ENCODE measurements at regions not wholly inside any gene's neighbourhood (a gene's known extent, or its start where the extent isn't known, plus 50 kb on each side); places are given as distances from the start of the nearest gene placed in this dataset.
"Not testable (repeated sequence)": the region's sequence is repeated elsewhere in the genome, so short reads cannot be mapped to it uniquely, and the experiment has no call there.

GRCh38 chr5:98364549-98364948 lies 408.9 kb upstream of the RGMB start:
- no peak for DNase-seq (ENCODE audit: low read depth)

GRCh38 chr5:98365126-98365525 lies 408.3 kb upstream of the RGMB start:
- no peak for DNase-seq (ENCODE audit: low read depth)

GRCh38 chr5:98368141-98368540 lies 405.3 kb upstream of the RGMB start:
- DNase-seq (ENCODE audit: low read depth), result no peak

GRCh38 chr5:98372351-98372750 lies 401.1 kb upstream of the RGMB start:
- no peak for DNase-seq (ENCODE audit: low read depth)

GRCh38 chr5:98391921-98392625 lies 381.4 kb upstream of the RGMB start:
- no peak for DNase-seq (ENCODE audit: low read depth)

- not testable (repeated sequence) for DNase-seq (ENCODE audit: low read depth)
Measured at GRCh38 chr5:98393205-98393604, 380.3 kb upstream of the RGMB start.

- no peak for DNase-seq (ENCODE audit: low read depth)
Measured at GRCh38 chr5:98397081-98397480, 376.4 kb upstream of the RGMB start.

GRCh38 chr5:98398465-98398864 lies 375.0 kb upstream of the RGMB start:
- DNase-seq (ENCODE audit: low read depth), result no peak

GRCh38 chr5:98401656-98402055 lies 371.8 kb upstream of the RGMB start:
- DNase-seq (ENCODE audit: low read depth), result no peak

DNA sequence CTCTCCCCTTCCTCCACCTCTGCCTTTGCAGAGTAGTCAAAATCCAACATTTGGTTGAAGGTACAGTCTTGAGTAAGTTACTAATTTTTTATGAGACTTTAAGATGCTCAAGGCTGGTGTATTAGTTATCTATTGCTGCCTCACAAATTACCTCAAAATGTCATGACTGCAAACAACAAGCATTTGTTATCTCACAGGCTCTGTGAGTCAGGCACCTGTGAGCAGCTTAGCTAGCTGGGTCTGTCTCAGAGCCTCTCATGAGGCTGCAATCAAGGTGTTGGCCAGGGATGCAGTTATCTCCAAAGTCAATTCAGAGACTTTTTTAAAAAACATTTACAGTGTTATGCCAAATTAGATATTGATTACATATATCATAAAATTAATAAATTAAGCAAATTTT lies 371.3 kb upstream of the RGMB start:
- DNase-seq (ENCODE audit: low read depth), result no peak

DNA sequence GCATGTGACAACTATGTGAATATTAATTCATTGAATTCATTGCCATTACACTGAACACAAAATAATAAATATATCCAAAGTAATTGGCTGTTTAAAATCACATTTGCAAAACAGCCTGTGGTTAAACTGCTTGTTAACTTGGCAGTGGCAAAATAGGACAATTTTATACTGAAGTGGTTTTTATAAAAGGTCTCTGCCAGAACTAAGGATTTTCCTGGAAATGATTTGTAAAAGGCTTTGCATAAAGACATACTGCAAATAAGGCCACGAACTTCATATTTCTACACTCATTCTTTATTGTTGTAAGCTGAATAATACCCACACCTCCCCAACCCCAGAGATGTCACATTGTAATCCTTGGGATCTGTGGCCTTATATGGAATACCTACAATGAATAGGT lies 370.3 kb upstream of the RGMB start:
- no peak for DNase-seq (ENCODE audit: low read depth)

- DNase-seq (ENCODE audit: low read depth), result peak; percentile 95
Measured at GRCh38 chr5:98414938-98415337, 358.5 kb upstream of the RGMB start.

- no peak for DNase-seq (ENCODE audit: low read depth)
Measured at GRCh38 chr5:98415663-98416062, 357.8 kb upstream of the RGMB start.

- no peak for DNase-seq (ENCODE audit: low read depth)
Measured at GRCh38 chr5:98416541-98416940, 356.9 kb upstream of the RGMB start.

DNA sequence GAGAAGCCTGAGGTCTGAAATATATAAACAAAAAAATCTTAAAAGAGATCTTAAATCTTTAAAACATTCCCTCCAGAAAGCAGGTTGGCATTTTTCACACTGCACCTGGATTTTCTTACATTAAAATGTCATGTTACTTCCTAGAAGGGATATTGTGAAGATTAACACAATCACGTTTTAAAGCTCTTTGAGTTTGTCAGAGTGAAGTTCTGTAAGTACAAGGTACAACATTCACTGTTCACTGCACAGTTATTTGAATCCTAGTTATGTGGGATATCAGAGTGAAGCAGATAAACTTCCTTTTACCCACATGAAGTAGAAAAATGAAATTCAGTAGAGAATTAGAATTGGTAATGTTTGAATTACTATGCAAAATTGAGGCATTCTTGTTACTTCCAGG lies 353.6 kb upstream of the RGMB start:
- DNase-seq (ENCODE audit: low read depth), result no peak

GRCh38 chr5:98424681-98425450 lies 348.6 kb upstream of the RGMB start:
- DNase-seq (ENCODE audit: low read depth), result no peak

GRCh38 chr5:98425640-98426039 lies 347.8 kb upstream of the RGMB start:
- no peak for DNase-seq (ENCODE audit: low read depth)

DNA sequence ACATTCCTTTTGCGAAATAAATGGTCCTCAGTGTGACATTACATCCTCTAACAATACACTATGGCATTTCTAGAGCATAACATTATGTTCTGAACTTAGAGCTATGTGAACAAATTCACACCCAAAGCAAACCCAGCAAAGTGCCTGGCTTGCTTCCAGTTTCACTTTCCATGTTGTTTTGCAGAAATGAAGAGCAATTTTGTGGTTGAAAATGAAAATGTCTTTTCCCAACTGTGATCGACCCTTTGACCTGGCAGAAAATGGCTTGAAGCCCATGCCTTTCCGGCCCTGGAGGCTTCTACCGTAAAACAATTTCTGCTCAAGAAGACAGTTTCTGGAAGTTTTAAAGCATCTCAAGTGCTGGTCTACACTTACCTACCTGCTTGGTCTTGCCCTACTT lies 344.7 kb upstream of the RGMB start:
- DNase-seq (ENCODE audit: low read depth), result no peak

GRCh38 chr5:98432378-98432777 lies 341.1 kb upstream of the RGMB start:
- no peak for DNase-seq (ENCODE audit: low read depth)

- DNase-seq (ENCODE audit: low read depth), result no peak
Measured at GRCh38 chr5:98433022-98433421, 340.4 kb upstream of the RGMB start.

GRCh38 chr5:98433673-98434072 lies 339.8 kb upstream of the RGMB start:
- DNase-seq (ENCODE audit: low read depth), result no peak

DNA sequence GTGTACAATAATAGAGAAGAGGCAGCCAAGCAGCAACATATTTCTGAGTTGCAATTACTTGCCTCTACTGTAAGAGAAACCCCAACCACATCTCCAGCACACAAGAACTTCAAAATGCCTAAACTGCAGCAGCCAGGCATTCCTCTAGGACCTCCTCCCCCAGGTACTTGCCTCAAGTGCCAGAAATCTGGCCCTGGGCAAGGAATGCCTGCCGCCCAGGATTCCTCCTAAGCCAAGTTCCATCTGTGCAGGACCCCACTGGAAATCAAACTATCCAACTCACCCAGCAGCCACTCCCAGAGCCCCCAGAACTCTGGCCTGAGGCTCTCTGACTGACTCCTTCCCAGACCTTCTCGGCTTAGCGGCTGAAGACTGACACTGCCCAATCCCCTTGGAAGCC lies 336.8 kb upstream of the RGMB start:
- DNase-seq (ENCODE audit: low read depth), result no peak

- DNase-seq (ENCODE audit: low read depth), result no peak
Measured at GRCh38 chr5:98442448-98442847, 331.0 kb upstream of the RGMB start.

DNA sequence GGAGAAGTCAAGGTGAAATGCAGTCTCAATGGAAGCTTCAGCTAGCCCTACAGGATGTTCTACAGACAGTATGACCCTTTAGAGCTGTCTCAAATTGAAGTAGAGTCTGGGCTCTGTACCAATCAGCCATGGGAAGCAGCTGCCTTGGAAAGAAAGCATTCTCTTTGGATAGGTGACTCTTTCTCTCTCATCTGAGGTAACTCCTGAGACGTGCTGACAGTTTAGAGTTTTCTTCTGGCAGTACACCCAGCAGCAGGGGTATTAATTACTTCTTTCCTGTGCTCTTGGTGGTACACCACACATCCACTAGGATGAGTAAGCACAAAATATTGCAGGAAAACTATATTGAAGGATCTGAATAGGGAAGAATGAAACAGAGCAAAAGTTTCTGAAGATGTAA lies 329.6 kb upstream of the RGMB start:
- DNase-seq (ENCODE audit: low read depth), result no peak
